Panc1 (cell line): ENCODE measurements at regions not wholly inside any gene's neighbourhood (a gene's known extent, or its start where the extent isn't known, plus 50 kb on each side); places are given as distances from the start of the nearest gene placed in this dataset.

Experiments
- POLR2AphosphoS5 ChIP-seq: IDR thresholded peaks from 2 replicates; pipeline ENCODE4 v1.6.1; 2012; ENCODE audit warnings: mild to moderate bottlenecking, low read depth, low read length, moderate library complexity
- TCF7L2 ChIP-seq: IDR thresholded peaks from 2 replicates; pipeline ENCODE4 v1.6.1; 2011; ENCODE audit warnings: mild to moderate bottlenecking, low read depth, low read length, inconsistent platforms
- TF ChIP-seq, protein P1 (sequence below): fragments of 450-650 bp; IDR thresholded peaks from 2 replicates; pipeline ENCODE4 v1.5.1; 2017; ENCODE audit warnings: mild to moderate bottlenecking

DNA sequence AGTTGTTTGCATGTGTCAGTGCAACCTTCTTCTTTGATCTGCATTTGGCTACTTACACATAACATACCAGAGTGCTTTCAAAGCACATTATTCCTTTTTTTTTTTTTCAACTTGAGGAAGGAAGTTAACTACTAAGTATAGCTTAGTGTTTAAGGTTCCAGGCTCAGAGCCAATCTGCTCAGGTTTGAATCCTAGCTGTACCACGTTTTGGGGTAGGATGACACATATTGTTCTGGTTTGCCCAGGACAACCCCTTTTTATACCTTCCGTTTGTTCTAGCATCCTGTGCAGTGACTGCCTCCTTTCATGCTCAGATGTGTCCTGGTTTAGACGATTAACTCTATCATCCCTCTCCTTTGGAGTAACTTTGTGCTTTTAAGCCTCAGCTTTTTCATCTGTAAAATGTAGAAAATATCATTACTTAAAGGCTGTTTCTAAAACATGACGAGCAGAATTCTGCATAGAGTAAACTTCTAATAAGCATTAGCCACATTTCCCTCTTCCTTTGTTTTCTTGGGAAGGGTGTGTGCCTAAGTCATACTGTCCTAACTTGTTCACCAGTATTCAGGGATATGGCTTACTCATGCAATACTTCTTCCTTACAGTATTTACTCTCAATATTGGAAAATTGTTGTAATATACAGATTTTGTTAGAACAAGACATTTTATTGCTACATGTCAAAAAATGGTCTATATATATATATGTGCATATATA is 281.3 kb downstream of the C4orf33 start:
- TF ChIP-seq, protein P1, sequence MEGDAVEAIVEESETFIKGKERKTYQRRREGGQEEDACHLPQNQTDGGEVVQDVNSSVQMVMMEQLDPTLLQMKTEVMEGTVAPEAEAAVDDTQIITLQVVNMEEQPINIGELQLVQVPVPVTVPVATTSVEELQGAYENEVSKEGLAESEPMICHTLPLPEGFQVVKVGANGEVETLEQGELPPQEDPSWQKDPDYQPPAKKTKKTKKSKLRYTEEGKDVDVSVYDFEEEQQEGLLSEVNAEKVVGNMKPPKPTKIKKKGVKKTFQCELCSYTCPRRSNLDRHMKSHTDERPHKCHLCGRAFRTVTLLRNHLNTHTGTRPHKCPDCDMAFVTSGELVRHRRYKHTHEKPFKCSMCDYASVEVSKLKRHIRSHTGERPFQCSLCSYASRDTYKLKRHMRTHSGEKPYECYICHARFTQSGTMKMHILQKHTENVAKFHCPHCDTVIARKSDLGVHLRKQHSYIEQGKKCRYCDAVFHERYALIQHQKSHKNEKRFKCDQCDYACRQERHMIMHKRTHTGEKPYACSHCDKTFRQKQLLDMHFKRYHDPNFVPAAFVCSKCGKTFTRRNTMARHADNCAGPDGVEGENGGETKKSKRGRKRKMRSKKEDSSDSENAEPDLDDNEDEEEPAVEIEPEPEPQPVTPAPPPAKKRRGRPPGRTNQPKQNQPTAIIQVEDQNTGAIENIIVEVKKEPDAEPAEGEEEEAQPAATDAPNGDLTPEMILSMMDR = no peak
- TF ChIP-seq POLR2AphosphoS5 (no peak), TCF7L2 (no peak)
